Fibroblast of skin of left quadriceps (primary cell): ENCODE measurements at regions not wholly inside any gene's neighbourhood (a gene's known extent, or its start where the extent isn't known, plus 50 kb on each side); places are given as distances from the start of the nearest gene placed in this dataset.
"Not testable (repeated sequence)": the region's sequence is repeated elsewhere in the genome, so short reads cannot be mapped to it uniquely, and the experiment has no call there.

Experiments
- DNase-seq, 2 experiments: peaks; one replicate each; pipeline ENCODE4 v3.0.0-alpha.2; 2013; ENCODE audit warnings: low read depth in 2 of 2

GRCh38 chr2:129004940-129005490 is 686.3 kb upstream of the HS6ST1 start:
- DNase-seq = no peak

- DNase-seq = no peak
Measured at GRCh38 chr2:129006135-129006886, 687.6 kb upstream of the HS6ST1 start.

GRCh38 chr2:129006901-129007300 is 688.2 kb upstream of the HS6ST1 start:
- no peak for DNase-seq

- no peak for DNase-seq
Measured at GRCh38 chr2:129008055-129008880, 689.6 kb upstream of the HS6ST1 start.

GRCh38 chr2:129008881-129009554 is 690.4 kb upstream of the HS6ST1 start:
- DNase-seq = no peak

- no peak for DNase-seq
Measured at GRCh38 chr2:129009555-129010146, 691.0 kb upstream of the HS6ST1 start.

GRCh38 chr2:129010262-129010661 is 691.6 kb upstream of the HS6ST1 start:
- no peak for DNase-seq

GRCh38 chr2:129011466-129012061 is 692.9 kb upstream of the HS6ST1 start:
- no peak for DNase-seq

- DNase-seq = no peak
Measured at GRCh38 chr2:129014432-129014831, 695.8 kb upstream of the HS6ST1 start.

GRCh38 chr2:129015397-129016285 is 697.0 kb upstream of the HS6ST1 start:
- DNase-seq = no peak

- DNase-seq = no peak
Measured at GRCh38 chr2:129016972-129017371, 698.3 kb upstream of the HS6ST1 start.

- no peak for DNase-seq
Measured at GRCh38 chr2:129024796-129025195, 706.1 kb upstream of the HS6ST1 start.

GRCh38 chr2:129035992-129036391 is 717.3 kb upstream of the HS6ST1 start:
- DNase-seq = no peak

- DNase-seq = not testable (repeated sequence)
Measured at GRCh38 chr2:129043677-129044076, 725.0 kb upstream of the HS6ST1 start.

- DNase-seq = not testable (repeated sequence)
Measured at GRCh38 chr2:129046475-129046874, 727.8 kb upstream of the HS6ST1 start.

- DNase-seq = no peak
Measured at GRCh38 chr2:129050101-129050500, 731.4 kb upstream of the HS6ST1 start.

- DNase-seq = no peak
Measured at GRCh38 chr2:129055242-129055641, 736.6 kb upstream of the HS6ST1 start.

- DNase-seq = no peak
Measured at GRCh38 chr2:129055824-129056223, 737.2 kb upstream of the HS6ST1 start.

GRCh38 chr2:129056309-129056958 is 737.8 kb upstream of the HS6ST1 start:
- DNase-seq = no peak

GRCh38 chr2:129056959-129057317 is 738.3 kb upstream of the HS6ST1 start:
- no peak for DNase-seq
